ENCODE measurements at regions not wholly inside any gene's neighbourhood (a gene's known extent, or its start where the extent isn't known, plus 50 kb on each side); places are given as distances from the start of the nearest gene placed in this dataset.
A peak's percentile ranks its signal among the peaks of the same experiment; 100 is the strongest.
"Not testable (repeated sequence)": the region's sequence is repeated elsewhere in the genome, so short reads cannot be mapped to it uniquely, and the experiment has no call there.

DNA sequence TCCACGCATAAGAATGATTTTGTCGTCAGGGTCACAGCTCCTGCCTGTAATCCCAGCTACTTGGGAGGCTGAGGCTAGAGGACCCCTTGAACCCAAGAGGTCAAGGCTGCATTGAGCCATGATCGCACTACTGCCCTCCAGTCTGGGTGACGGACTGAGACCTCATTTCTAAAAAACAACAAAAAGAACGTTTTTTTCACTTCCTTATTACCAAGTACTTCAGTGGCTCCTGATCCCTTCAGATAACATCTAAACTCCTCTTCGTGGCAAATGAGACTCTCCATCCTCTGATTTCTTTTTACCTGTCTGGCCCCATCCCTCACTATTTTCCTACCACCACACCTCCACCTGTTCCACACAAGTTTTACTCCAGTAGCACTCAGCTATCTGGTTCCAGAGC is 105.4 kb upstream of the TLK1 start:
- no peak overlapping the region for H3K27ac Mint-ChIP-seq
- POLR2A ChIA-PET: no interaction called here
- DNase-seq (no peak), ATAC-seq (ENCODE audit: low read depth) (no peak)
- peaks cover 4% of the 10 kb centered on the region for H3K4me1 Mint-ChIP-seq
- no peaks in the 10 kb centered on the region for H3K9me3 Mint-ChIP-seq
- no peak overlapping the region for H3K4me3 Mint-ChIP-seq
- no peaks in the 10 kb centered on the region for H3K36me3 Mint-ChIP-seq
- H3K27me3 Mint-ChIP-seq: no peaks in the 10 kb centered on the region

- not testable (repeated sequence) for H3K36me3 Mint-ChIP-seq; H3K27ac Mint-ChIP-seq; DNase-seq; ATAC-seq (ENCODE audit: low read depth); H3K4me3 Mint-ChIP-seq; H3K27me3 Mint-ChIP-seq; H3K9me3 Mint-ChIP-seq
- peaks cover 15% of the 10 kb centered on the region for H3K4me1 Mint-ChIP-seq
- POLR2A ChIA-PET: interaction anchor here (1.1 to 2.1 kb wide), 2 partner anchors 9 to 13 kb away, joined by 3 to 5 read pairs; no protein-coding TSS in a partner anchor
Measured at GRCh38 chr2:171261529-171261928, 100.8 kb upstream of the TLK1 start.

GRCh38 chr2:171260471-171261424 is 100.1 kb upstream of the TLK1 start:
- Mint-ChIP-seq H3K27ac (peak overlapping the region; percentile 34), H3K4me1 (peaks cover 15% of the 10 kb centered on the region), H3K4me3 (peak overlapping the region; percentile 27), H3K27me3 (peaks cover 5% of the 10 kb centered on the region), H3K36me3 (no peaks in the 10 kb centered on the region), H3K9me3 (no peaks in the 10 kb centered on the region)
- ATAC-seq (ENCODE audit: low read depth): peak; percentile 68
- DNase-seq: no peak
- POLR2A ChIA-PET: interaction anchor here (2.1 kb wide), 1 partner anchor 12 kb away, joined by 5 read pairs; no protein-coding TSS in a partner anchor

DNA sequence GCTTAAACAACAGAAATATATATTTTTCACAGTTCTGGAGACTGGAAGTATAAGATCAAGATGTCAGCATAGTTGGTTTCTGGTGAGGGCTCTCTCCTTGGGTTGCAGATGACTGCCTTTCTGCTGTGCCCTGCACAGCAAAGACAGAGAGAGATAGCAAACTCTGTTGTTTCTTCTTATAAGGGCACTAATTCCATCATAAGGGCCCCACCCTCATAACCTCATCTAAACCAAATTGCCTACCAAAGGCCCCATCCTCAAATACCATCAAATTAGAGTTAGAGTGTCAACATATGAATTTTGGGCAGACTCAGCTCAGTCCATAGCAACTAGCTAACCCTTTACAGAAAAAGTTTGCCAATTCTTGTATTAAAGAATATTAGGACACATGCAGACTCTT is 94.0 kb upstream of the TLK1 start:
- H3K4me3 Mint-ChIP-seq: no peak overlapping the region
- peaks cover 4% of the 10 kb centered on the region for H3K9me3 Mint-ChIP-seq
- DNase-seq (no peak), ATAC-seq (ENCODE audit: low read depth) (no peak)
- POLR2A ChIA-PET: no interaction called here
- no peak overlapping the region for H3K27ac Mint-ChIP-seq
- H3K27me3 Mint-ChIP-seq: peaks cover 5% of the 10 kb centered on the region
- peaks cover 3% of the 10 kb centered on the region for H3K4me1 Mint-ChIP-seq
- H3K36me3 Mint-ChIP-seq: peaks cover 2% of the 10 kb centered on the region

- POLR2A ChIA-PET: no interaction called here
- peaks cover 4% of the 10 kb centered on the region for H3K9me3 Mint-ChIP-seq
- H3K4me3 Mint-ChIP-seq: no peak overlapping the region
- H3K4me1 Mint-ChIP-seq: peaks cover 5% of the 10 kb centered on the region
- no peak overlapping the region for H3K27ac Mint-ChIP-seq
- DNase-seq (no peak), ATAC-seq (ENCODE audit: low read depth) (no peak)
- H3K36me3 Mint-ChIP-seq: peaks cover 2% of the 10 kb centered on the region
- peaks cover 5% of the 10 kb centered on the region for H3K27me3 Mint-ChIP-seq
Measured at GRCh38 chr2:171253900-171254650, 93.4 kb upstream of the TLK1 start.

- POLR2A ChIA-PET: no interaction called here
- Mint-ChIP-seq H3K36me3 (peaks cover 2% of the 10 kb centered on the region), H3K4me3 (no peak overlapping the region), H3K9me3 (peaks cover 4% of the 10 kb centered on the region), H3K27ac (no peak overlapping the region), H3K27me3 (peaks cover 1% of the 10 kb centered on the region), H3K4me1 (peaks cover 12% of the 10 kb centered on the region)
- DNase-seq (no peak), ATAC-seq (ENCODE audit: low read depth) (no peak)
Measured at GRCh38 chr2:171253279-171253678, 92.6 kb upstream of the TLK1 start.

- no peak for DNase-seq
- H3K9me3 Mint-ChIP-seq: peaks cover 12% of the 10 kb centered on the region
- H3K36me3 Mint-ChIP-seq: peaks cover 18% of the 10 kb centered on the region
- H3K4me3 Mint-ChIP-seq: no peak overlapping the region
- H3K4me1 Mint-ChIP-seq: peaks cover 31% of the 10 kb centered on the region
- no peak overlapping the region for H3K27ac Mint-ChIP-seq
- POLR2A ChIA-PET: interaction anchor here (0.7 to 2.4 kb wide), 4 partner anchors 11 to 90 kb away, joined by 3 to 14 read pairs (median 4); partner anchors contain the start of gene TLK1
- ATAC-seq (ENCODE audit: low read depth): no peak
- no peaks in the 10 kb centered on the region for H3K27me3 Mint-ChIP-seq
Measured at GRCh38 chr2:171249689-171250088, 89.0 kb upstream of the TLK1 start.

DNA sequence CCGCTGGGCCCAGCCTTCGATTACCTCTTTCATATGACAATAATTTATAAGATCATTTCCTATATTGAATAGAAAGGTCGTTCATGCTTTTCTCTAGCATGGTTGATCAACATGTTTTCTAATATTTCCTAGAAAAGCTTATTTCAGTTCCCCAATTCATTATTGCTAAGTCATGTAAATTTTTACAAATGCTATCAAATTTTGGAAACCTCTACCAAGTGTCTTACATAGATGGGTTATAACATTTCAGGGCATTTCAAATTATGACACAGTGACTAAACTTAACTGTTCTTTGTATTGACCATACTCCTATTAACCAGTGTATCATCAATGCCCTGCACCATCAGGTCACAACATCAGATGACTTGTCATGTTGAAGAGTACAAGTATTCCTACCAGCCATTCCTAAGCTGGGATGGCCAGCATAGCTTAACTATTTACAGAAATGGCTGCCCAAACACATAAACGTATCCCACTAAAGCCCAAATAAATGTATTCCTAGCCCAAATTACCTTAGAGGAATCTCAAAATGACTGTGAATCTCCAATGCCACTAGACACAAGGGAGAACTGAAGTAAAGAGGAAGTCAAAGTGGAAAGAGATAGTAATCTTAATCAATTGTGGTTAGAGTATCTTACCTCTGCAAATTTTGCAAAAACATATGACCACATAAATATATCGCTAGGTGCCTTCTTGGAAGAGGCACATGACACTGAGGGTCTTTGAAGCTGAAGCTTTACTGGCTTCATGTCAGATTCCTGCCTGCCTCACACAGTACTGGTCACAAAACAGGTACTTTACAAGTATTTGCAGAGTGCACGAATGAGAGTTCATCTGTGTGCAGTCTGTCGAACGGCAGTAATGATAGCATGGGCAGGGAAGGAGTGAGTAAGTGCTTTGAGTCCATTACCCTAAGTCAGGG is 87.3 kb upstream of the TLK1 start:
- peak; percentile 33 for DNase-seq
- peak overlapping the region; percentile 76 for H3K4me3 Mint-ChIP-seq
- H3K27ac Mint-ChIP-seq: peak overlapping the region; percentile 76
- peaks cover 22% of the 10 kb centered on the region for H3K36me3 Mint-ChIP-seq
- H3K9me3 Mint-ChIP-seq: peaks cover 13% of the 10 kb centered on the region
- peak; percentile 95 for ATAC-seq (ENCODE audit: low read depth)
- POLR2A ChIA-PET: interaction anchor here (0.9 to 2.4 kb wide), 6 partner anchors 13 to 185 kb away, joined by 3 to 14 read pairs (median 5); partner anchors contain the start of gene TLK1
- H3K4me1 Mint-ChIP-seq: peaks cover 28% of the 10 kb centered on the region
- no peaks in the 10 kb centered on the region for H3K27me3 Mint-ChIP-seq

DNA sequence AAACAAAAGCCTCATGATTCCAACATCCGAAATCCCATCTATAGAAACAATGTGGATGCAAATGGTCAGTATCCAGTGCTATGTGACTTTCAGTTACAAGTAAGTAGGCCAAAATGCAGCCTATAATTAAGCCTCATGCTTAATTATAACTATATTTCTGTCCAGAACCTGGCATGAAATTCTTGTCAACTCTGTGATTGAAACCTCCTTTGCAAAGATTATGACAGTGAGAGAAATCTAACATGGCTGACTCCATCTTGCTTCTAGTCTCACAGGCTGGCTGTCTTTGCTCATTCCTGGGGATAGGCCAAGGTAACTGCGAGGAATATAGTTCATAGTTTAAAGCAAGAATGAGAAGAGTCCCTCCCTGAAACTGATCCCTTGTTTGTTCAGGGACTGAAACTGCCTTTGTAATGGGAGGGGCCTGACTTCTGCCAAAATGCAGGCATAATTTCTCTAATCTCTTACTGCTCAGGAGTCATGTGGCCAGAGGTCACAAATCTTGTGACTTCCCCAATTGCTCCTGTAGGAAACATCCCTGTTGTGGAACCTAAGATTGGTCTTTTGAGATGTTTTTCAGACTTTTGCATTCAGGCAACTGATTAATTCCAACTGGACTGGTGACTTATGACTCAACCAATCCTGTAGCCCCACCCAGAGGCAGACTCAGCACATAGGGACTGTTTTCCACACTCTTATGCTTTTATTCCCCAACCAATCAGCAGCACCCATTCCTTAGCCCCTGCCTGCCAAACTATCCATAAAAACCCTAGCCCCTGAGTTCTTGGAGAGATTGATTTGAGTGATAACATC is 84.5 kb upstream of the TLK1 start:
- Mint-ChIP-seq H3K36me3 (peaks cover 22% of the 10 kb centered on the region), H3K9me3 (peaks cover 13% of the 10 kb centered on the region), H3K27me3 (no peaks in the 10 kb centered on the region), H3K27ac (no peak overlapping the region), H3K4me1 (peaks cover 28% of the 10 kb centered on the region), H3K4me3 (no peak overlapping the region)
- ATAC-seq (ENCODE audit: low read depth) (no peak), DNase-seq (no peak)
- POLR2A ChIA-PET: no interaction called here

DNA sequence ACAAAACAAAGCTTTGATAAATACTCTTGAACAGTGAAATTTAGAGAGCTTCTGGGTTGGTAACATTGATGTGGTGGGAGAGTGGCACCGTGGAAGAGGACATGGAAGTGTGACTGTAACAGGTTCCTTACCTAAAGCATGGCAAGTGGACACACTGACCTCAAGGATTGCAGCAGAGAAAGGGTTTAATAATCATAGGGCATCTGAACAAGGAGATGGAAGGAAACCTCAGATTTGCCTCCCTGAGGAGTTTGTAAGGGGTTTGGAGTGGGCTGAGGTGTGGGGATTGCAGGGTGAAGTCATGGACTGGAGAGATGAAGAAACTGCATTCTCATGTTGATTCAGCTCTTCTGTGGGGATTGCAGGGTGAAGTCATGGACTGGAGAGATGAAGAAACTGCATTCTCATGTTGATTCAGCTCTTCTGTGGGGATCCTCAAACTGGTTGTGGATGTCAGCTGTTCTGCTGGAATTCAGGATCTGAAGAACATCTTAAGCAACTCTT is 83.8 kb upstream of the TLK1 start:
- ATAC-seq (ENCODE audit: low read depth): no peak
- Mint-ChIP-seq H3K27me3 (no peaks in the 10 kb centered on the region), H3K4me1 (peaks cover 28% of the 10 kb centered on the region), H3K4me3 (no peak overlapping the region), H3K9me3 (peaks cover 13% of the 10 kb centered on the region), H3K27ac (peak overlapping the region; percentile 46), H3K36me3 (peaks cover 22% of the 10 kb centered on the region)
- POLR2A ChIA-PET: interaction anchor here (0.9 kb wide), 1 partner anchor 83 kb away, joined by 3 read pairs; no protein-coding TSS in a partner anchor
- DNase-seq: no peak

- H3K9me3 Mint-ChIP-seq: peaks cover 13% of the 10 kb centered on the region
- H3K27me3 Mint-ChIP-seq: no peaks in the 10 kb centered on the region
- ATAC-seq (ENCODE audit: low read depth): no peak
- peaks cover 16% of the 10 kb centered on the region for H3K4me1 Mint-ChIP-seq
- H3K4me3 Mint-ChIP-seq: no peak overlapping the region
- no peak for DNase-seq
- peaks cover 20% of the 10 kb centered on the region for H3K36me3 Mint-ChIP-seq
- no peak overlapping the region for H3K27ac Mint-ChIP-seq
- POLR2A ChIA-PET: no interaction called here
Measured at GRCh38 chr2:171241771-171242170, 81.1 kb upstream of the TLK1 start.

DNA sequence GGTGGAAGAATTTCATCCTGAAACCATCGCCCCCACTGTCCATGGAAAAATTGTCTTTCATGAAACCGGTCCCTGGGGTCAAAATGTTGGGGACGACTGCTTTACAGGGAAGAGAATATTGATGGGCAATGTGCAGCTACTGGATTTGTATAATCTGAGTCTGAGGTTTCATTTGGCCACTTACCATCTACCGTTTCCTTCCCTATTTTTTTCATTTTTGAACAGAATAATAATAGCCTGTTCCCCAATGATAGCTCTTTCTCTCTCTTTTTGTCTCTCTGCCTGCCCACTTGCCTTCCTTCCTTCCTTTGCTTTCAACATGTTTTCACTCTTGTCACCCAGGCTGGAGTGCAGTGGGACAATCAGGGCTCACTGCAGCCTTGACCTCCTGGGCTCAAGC is 78.3 kb upstream of the TLK1 start:
- POLR2A ChIA-PET: interaction anchor here (0.5 to 0.6 kb wide), 2 partner anchors 11 to 1156 kb away, joined by 3 to 4 read pairs; no protein-coding TSS in a partner anchor
- Mint-ChIP-seq H3K27ac (no peak overlapping the region), H3K4me1 (peaks cover 8% of the 10 kb centered on the region), H3K9me3 (peaks cover 2% of the 10 kb centered on the region), H3K27me3 (no peaks in the 10 kb centered on the region), H3K4me3 (no peak overlapping the region), H3K36me3 (peaks cover 8% of the 10 kb centered on the region)
- no peak for DNase-seq
- no peak for ATAC-seq (ENCODE audit: low read depth)

All from activated naive CD8-positive, alpha-beta T cell treated with anti-CD3 and anti-CD28 coated beads, Interleukin-2, amount 10 ng/mL, durations not matched to agents 7 days and 5 days (primary cell).